HG02623 (cell line): ENCODE measurements at regions not wholly inside any gene's neighbourhood (a gene's known extent, or its start where the extent isn't known, plus 50 kb on each side); places are given as distances from the start of the nearest gene placed in this dataset.

Source experiments
- ATAC-seq: cut with Tn5 transposase; IDR thresholded peaks from one replicate; pipeline ENCODE4 v1.9.1; 2021; ENCODE audit warnings: moderate library complexity; ENCODE audit not compliant: unreplicated experiment

GRCh38 chr14:26925876-26926584 lies 328.2 kb upstream of the NOVA1 start:
- ATAC-seq: no peak

GRCh38 chr14:26926585-26926984 lies 328.8 kb upstream of the NOVA1 start:
- ATAC-seq: no peak

GRCh38 chr14:26928019-26928418 lies 330.2 kb upstream of the NOVA1 start:
- ATAC-seq: no peak

- no peak for ATAC-seq
Measured at GRCh38 chr14:26929361-26929760, 331.5 kb upstream of the NOVA1 start.

GRCh38 chr14:26930576-26930975 lies 332.7 kb upstream of the NOVA1 start:
- no peak for ATAC-seq

- no peak for ATAC-seq
Measured at GRCh38 chr14:26932606-26933005, 334.8 kb upstream of the NOVA1 start.

GRCh38 chr14:26933431-26933830 lies 335.6 kb upstream of the NOVA1 start:
- no peak for ATAC-seq

GRCh38 chr14:26934151-26934550 lies 336.3 kb upstream of the NOVA1 start:
- ATAC-seq: no peak

GRCh38 chr14:26935733-26936132 lies 337.9 kb upstream of the NOVA1 start:
- ATAC-seq: no peak

- ATAC-seq: no peak
Measured at GRCh38 chr14:26938054-26938453, 340.2 kb upstream of the NOVA1 start.

- no peak for ATAC-seq
Measured at GRCh38 chr14:26939755-26940154, 341.9 kb upstream of the NOVA1 start.

- no peak for ATAC-seq
Measured at GRCh38 chr14:26941521-26941920, 343.7 kb upstream of the NOVA1 start.

GRCh38 chr14:26947265-26947664 lies 349.4 kb upstream of the NOVA1 start:
- no peak for ATAC-seq

- no peak for ATAC-seq
Measured at GRCh38 chr14:26959437-26959836, 361.6 kb upstream of the NOVA1 start.

GRCh38 chr14:26959972-26960660 lies 362.3 kb upstream of the NOVA1 start:
- ATAC-seq: no peak

- no peak for ATAC-seq
Measured at GRCh38 chr14:26963711-26964110, 365.9 kb upstream of the NOVA1 start.

- ATAC-seq: no peak
Measured at GRCh38 chr14:26965490-26965889, 367.7 kb upstream of the NOVA1 start.

GRCh38 chr14:26966908-26967307 lies 369.1 kb upstream of the NOVA1 start:
- no peak for ATAC-seq

GRCh38 chr14:26974965-26975364 lies 377.1 kb upstream of the NOVA1 start:
- ATAC-seq: no peak

GRCh38 chr14:26982071-26982470 lies 384.2 kb upstream of the NOVA1 start:
- no peak for ATAC-seq

- peak; percentile 60 for ATAC-seq
Measured at GRCh38 chr14:26984311-26985177, 386.7 kb upstream of the NOVA1 start.
